HG02943 (cell line): ENCODE measurements at regions not wholly inside any gene's neighbourhood (a gene's known extent, or its start where the extent isn't known, plus 50 kb on each side); places are given as distances from the start of the nearest gene placed in this dataset.

Experiments
- ATAC-seq: cut with Tn5 transposase; IDR thresholded peaks from one replicate; pipeline ENCODE4 v1.9.1; 2021; ENCODE audit warnings: mild to moderate bottlenecking, low read depth, moderate library complexity; ENCODE audit not compliant: unreplicated experiment

- ATAC-seq, result no peak
Measured at GRCh38 chr9:129491487-129491855, 129.4 kb downstream of the C9orf50 start.

DNA sequence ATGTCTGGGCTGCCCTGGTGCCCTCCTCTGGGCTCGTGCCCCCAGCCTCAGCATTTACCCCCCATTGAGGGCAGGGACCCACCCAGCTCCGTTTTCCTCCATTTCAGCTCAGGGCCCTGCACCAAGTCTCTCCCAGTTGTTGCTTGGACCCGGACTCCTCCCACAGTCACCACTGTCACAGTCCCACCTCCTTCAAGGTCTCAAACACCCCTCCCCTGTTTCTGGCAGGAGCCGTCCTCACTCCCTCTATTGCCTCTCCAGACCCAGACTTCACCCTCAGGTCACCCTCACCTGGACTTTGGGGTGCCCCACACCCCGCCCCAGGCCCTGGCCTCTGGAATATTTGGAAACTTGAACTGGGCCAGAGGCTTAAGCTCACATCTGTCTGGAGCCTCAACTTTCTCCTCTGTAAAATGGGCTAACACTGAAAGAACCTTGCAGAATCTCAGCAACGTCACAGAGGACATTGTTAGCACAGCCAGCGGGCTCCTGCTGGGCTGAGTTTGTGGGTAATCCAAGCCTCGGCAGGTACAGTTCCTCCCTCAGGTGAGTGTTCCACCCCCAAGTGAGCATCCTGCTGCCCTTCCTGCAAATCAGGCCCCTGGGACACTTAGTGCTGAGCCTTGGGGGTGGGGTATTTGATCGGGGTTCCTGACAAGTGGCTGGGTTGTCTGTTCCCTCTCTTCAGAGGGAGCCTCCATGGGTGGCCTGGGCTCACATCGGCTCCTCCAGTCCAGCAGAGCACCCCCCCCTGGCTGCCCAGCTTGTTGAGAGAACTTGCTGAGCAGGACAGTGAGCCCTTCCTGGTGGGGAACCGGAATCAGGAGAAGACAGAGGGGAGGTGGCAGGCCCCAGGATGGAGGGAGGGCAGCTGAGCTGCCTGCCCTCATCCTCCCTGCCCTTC lies 130.1 kb downstream of the C9orf50 start:
- no peak for ATAC-seq

- no peak for ATAC-seq
Measured at GRCh38 chr9:129489838-129490582, 130.9 kb downstream of the C9orf50 start.

- ATAC-seq, result no peak
Measured at GRCh38 chr9:129487658-129488483, 133.0 kb downstream of the C9orf50 start.

- ATAC-seq, result no peak
Measured at GRCh38 chr9:129486756-129487657, 133.9 kb downstream of the C9orf50 start.

GRCh38 chr9:129485145-129485774 lies 135.6 kb downstream of the C9orf50 start:
- no peak for ATAC-seq

- no peak for ATAC-seq
Measured at GRCh38 chr9:129484352-129485000, 136.4 kb downstream of the C9orf50 start.

GRCh38 chr9:129483415-129484351 lies 137.2 kb downstream of the C9orf50 start:
- no peak for ATAC-seq

GRCh38 chr9:129482521-129483414 lies 138.1 kb downstream of the C9orf50 start:
- no peak for ATAC-seq

GRCh38 chr9:129481810-129482511 lies 138.9 kb downstream of the C9orf50 start:
- ATAC-seq, result no peak

DNA sequence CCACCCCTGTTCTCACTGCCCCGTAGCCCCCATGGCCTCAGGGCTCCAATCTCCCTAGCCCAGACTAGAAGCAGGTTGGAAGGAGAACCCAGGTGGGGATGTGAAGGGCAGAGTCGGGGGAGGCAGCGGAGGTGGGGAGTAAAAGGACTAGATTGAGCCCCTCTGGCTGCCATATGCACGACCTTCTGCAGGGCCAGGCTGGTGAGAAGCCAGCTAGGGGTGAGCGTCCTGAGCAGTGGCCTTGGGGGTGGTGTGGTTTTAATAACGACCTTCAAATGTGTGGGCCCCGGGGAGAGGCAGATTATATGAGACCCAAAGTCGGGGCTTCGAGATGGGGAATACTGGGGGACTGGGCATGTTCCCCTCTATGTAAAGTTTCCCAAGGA lies 139.5 kb downstream of the C9orf50 start:
- ATAC-seq, result no peak

- ATAC-seq, result no peak
Measured at GRCh38 chr9:129480745-129481144, 140.2 kb downstream of the C9orf50 start.

- no peak for ATAC-seq
Measured at GRCh38 chr9:129480227-129480626, 140.7 kb downstream of the C9orf50 start.

DNA sequence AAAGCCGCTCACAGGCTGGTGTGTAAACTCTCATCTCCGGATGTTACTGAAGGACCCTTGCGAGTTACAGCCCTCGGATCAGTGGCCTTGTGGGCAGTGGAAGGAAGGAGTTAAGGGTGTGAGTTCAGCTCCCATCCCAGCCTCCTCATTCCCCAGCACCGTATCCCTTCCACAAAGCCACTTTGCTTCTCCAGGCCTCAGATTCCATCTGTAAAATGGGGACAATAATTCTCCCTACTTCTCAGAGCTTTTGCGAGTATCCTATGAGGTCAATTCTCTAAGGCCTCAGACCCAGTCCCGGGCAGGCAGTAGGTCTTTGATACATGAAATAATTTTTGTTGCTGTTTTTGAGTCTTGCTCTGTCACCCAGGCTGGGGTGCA lies 141.3 kb downstream of the C9orf50 start:
- ATAC-seq, result no peak

DNA sequence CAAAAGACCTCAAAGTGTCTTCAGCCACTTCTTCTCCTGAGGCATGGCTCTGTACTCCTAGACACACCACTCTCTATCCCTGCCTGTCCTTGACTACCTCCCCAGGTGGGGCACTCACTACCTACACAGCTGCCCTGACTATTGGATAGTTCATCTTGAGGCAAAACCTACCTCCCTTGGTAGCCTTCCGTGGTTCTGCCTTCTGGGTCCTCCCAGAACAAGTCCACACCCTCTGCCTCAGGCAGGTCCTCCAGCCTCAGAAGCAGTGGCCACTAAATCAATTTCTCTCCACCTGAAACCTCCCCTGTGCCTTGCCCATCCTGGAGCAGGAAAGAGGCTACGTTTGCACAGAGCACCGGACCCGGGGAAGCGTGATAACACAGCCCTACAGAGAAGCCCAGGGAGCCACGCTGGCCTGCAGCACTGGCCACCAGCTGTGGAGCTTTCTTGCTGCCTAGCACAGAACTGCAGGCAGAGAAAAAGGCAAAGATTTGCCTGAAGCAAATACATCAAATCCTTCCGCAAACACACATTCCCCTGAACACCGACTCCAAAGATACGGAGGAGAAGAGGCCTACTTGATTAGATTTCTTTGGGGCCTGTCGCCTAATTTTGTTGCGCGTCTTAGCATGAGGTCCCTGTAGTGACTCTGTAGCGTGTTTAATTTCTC lies 141.8 kb downstream of the C9orf50 start:
- ATAC-seq, result no peak

GRCh38 chr9:129478461-129478860 lies 142.4 kb downstream of the C9orf50 start:
- no peak for ATAC-seq
